Duodenal mucosa (tissue), 2 donors: ENCODE measurements at regions not wholly inside any gene's neighbourhood (a gene's known extent, or its start where the extent isn't known, plus 50 kb on each side); places are given as distances from the start of the nearest gene placed in this dataset.

Source experiments
- H3K27ac ChIP-seq: one replicate; pipeline ENCODE4 v1.7.0; 2013; ENCODE audit warnings: low read depth, low read length
- H3K27me3 ChIP-seq, 2 donors: one replicate each; pipeline ENCODE4 v1.7.0; 2013; ENCODE audit warnings: low read length in 2 of 2, control low read depth in 1 of 2; ENCODE audit not compliant: insufficient read depth in 2 of 2, control insufficient read depth in 1 of 2
- H3K36me3 ChIP-seq, 2 donors: one replicate each; pipeline ENCODE4 v1.7.0; 2013; ENCODE audit warnings: low read length in 2 of 2, control low read depth in 1 of 2; ENCODE audit not compliant: insufficient read depth in 2 of 2, control insufficient read depth in 1 of 2
- H3K4me1 ChIP-seq, 2 donors: one replicate each; pipeline ENCODE4 v1.7.0; 2013; ENCODE audit warnings: low read length in 2 of 2, control low read depth in 1 of 2; ENCODE audit not compliant: insufficient read depth in 2 of 2, control insufficient read depth in 1 of 2
- H3K4me3 ChIP-seq, 2 donors: one replicate each; pipeline ENCODE4 v1.7.0; 2013; ENCODE audit warnings: low read length in 2 of 2, low read depth in 1 of 2
- H3K9ac ChIP-seq, 2 donors: one replicate each; pipeline ENCODE4 v1.7.0; 2013; ENCODE audit warnings: low read length in 2 of 2, low read depth in 1 of 2
- H3K9me3 ChIP-seq, 2 donors: one replicate each; pipeline ENCODE4 v1.7.0; 2013; ENCODE audit warnings: low read length in 2 of 2, control low read depth in 1 of 2; ENCODE audit not compliant: control insufficient read depth in 1 of 2

DNA sequence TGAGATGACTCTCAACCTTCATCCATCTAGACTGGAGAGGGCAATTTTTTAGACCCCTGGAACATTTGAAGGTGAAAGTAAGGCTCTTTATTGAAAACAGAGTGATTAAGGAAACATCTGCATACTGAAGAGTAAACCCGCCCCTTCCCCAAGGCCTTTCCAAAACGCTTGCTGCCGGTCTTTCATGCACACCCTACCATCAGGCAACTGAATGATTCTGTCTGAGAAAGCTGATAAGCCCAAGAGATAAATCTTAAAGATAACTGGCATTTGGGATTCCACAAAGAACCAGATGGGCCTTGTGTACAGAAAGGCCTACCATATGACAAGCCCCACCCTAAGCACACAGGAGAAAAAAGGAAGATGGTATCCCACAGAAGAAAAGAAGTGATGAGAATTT lies 54.4 kb upstream of the PIK3R1 start:
- no peaks in the 10 kb centered on the region for H3K36me3 ChIP-seq
- no peaks in the 10 kb centered on the region for H3K27me3 ChIP-seq
- H3K9me3 ChIP-seq = no peaks in the 10 kb centered on the region
- H3K9ac ChIP-seq = no peak overlapping the region
- H3K4me3 ChIP-seq = no peak overlapping the region
- H3K27ac ChIP-seq = no peak overlapping the region
- H3K4me1 ChIP-seq = no peaks in the 10 kb centered on the region

DNA sequence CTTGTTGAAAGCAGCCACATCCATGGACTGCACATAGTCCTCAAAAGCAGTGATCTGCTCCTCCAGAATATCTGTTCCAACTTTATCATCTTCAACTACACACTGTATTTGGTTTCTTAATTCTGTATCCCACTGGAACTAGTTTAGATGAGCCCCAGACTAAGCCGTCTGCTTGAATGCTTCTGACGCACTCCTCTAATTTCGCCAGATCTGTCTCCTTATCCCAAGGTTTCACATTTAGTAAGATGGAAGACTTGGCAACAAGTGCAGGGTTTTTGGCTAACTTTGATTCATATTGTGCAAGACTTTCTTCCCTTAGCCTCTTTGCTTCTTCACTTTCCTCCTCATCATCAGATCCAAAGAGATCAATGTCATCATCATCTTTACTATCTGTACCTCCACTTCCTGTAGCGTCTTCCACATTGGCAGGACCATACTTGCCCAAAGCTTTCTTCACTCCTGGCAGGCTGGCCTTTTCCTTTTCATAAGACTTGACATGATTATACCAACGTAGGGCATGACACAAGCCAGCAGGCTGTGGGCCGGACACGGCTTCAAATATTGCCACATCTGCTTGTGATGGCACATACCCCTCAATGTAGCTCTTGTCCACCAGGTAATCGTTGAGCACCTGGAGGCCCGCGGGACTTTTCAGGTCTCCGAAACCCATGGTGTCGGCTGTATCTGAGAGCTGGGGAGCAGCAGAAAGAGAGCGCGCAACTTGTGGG lies 56.2 kb upstream of the PIK3R1 start:
- Histone ChIP-seq H3K9ac (no peak overlapping the region), H3K27me3 (no peaks in the 10 kb centered on the region), H3K4me1 (no peaks in the 10 kb centered on the region), H3K27ac (no peak overlapping the region), H3K9me3 (no peaks in the 10 kb centered on the region), H3K4me3 (no peak overlapping the region), H3K36me3 (no peaks in the 10 kb centered on the region)

DNA sequence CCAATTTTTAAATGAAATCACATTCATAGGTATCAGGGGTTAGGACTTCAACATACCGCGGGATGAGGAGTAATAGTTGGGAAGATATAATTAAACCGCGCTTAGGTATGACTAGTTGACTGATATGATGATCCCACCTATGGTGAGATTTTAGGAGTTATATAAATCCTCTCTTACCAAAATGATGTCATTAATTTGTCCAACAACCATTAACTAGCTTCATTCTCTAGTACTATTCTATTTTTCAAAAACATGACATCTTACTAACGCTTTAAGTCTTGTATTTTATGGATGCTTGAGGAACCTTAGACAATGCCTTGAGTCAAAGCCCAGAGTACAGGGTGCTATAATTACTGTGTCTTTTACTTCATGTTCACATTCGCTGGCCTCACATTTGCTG lies 59.6 kb upstream of the PIK3R1 start:
- no peaks in the 10 kb centered on the region for H3K9me3 ChIP-seq
- H3K9ac ChIP-seq = no peak overlapping the region
- no peaks in the 10 kb centered on the region for H3K4me1 ChIP-seq
- H3K27ac ChIP-seq = no peak overlapping the region
- no peaks in the 10 kb centered on the region for H3K36me3 ChIP-seq
- H3K4me3 ChIP-seq = no peak overlapping the region
- H3K27me3 ChIP-seq = no peaks in the 10 kb centered on the region

DNA sequence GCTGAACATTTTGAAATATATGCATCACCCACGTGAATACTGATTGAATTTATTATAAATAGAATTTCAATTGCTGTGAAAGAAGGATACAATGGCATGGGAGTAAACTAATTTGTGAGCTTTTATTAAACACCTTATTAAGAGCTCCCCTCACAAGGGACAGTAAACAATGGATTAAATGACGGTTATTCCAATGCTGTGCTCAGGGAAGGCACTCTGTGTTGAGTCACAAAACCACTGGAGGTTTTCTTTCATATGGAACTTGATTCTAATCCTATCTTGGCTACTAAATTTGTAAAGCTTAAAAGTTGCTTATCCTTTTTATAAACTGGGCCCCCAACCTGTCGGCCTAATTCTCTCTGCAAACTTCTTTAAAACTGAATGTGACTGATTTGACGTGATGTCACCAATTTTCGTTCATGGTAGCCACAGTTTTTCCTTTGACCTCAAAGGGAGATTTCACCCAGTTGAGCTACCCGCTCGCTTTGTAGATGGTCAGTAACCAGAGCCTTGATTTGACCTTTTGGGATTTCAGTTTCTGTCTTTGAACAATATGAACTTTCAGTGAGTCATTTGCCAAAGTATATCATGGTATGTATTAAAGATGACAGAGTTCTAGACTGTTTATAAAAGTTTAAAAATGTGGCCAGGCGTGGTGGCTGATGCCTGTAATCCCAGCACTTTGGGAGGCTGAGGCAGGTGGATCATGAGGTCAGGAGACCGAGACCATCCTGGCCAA lies 61.3 kb upstream of the PIK3R1 start:
- no peak overlapping the region for H3K9ac ChIP-seq
- H3K36me3 ChIP-seq = no peaks in the 10 kb centered on the region
- H3K4me1 ChIP-seq = peaks cover 0 to 7% of the 10 kb centered on the region in 2 donors

DNA sequence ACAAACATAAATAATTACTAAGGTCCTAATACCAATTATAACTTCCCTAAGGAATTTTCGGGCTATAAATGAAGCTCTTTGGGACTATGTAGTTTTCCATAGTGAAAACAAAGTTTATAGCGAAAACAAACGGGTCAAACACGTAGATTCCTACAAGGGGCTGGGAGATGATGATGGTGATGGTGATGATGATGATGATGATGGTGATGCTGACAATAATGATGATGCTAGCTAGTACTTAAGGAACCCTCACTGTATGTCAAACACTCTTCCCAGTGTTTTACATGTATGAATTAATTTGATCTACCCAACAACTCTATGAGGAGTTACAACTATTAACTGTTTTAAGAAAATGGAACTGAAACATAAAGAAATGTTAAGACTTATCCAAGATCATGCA lies 63.7 kb upstream of the PIK3R1 start:
- Histone ChIP-seq H3K4me3 (no peak overlapping the region), H3K9ac (no peak overlapping the region), H3K4me1 (peaks cover 0 to 9% of the 10 kb centered on the region in 2 donors), H3K27me3 (no peaks in the 10 kb centered on the region), H3K9me3 (no peaks in the 10 kb centered on the region), H3K27ac (no peak overlapping the region), H3K36me3 (no peaks in the 10 kb centered on the region)

More for the DNA sequence above, 61.3 kb upstream of the PIK3R1 start:
- H3K4me3 ChIP-seq = no peak overlapping the region
- no peaks in the 10 kb centered on the region for H3K9me3 ChIP-seq
- no peak overlapping the region for H3K27ac ChIP-seq
- H3K27me3 ChIP-seq = no peaks in the 10 kb centered on the region

DNA sequence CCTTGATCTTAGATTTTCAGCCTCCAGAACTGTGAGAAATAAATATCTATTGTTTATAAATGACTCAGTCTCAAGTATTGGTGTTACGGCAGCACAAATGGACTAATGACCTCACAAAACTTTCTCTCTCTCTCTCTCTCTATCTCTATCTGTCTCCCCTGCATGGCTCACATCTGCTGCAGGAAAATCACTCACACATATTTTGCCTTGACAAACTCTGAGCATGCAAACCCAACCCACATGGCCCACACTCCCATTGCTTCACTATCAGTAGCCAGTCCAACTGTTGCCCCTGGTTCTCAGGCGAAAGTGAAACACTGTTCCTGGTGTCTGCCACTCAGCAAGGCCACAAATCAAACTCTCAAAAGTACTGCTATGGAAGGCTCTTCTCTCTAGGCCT lies 66.4 kb upstream of the PIK3R1 start:
- no peaks in the 10 kb centered on the region for H3K36me3 ChIP-seq
- no peak overlapping the region for H3K9ac ChIP-seq
- H3K9me3 ChIP-seq = no peaks in the 10 kb centered on the region
- no peak overlapping the region for H3K4me3 ChIP-seq
- H3K27me3 ChIP-seq = no peaks in the 10 kb centered on the region
- H3K27ac ChIP-seq = no peak overlapping the region
- peaks cover 0 to 9% of the 10 kb centered on the region in 2 donors for H3K4me1 ChIP-seq

DNA sequence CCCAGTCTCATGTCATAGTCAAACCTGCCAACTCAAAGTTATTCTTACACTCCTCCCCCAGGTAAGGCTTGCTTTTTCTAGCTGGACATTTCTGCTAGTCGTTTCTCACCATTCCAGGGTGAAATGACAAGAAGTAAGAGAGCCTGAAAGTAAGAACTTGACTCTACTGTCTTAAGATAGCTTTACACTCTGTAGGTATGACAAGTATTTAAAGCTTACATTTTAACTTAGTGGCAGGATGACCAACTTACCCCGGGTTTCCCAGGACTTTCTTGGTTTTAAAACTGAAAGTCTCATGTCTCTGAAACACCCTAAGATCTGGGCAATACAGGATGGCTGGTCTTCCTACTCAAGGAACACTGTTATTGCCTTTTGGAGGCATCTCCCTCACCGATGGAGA lies 67.5 kb upstream of the PIK3R1 start:
- no peaks in the 10 kb centered on the region for H3K36me3 ChIP-seq
- H3K9me3 ChIP-seq = no peaks in the 10 kb centered on the region
- no peak overlapping the region for H3K9ac ChIP-seq
- H3K4me1 ChIP-seq = peaks cover 0 to 9% of the 10 kb centered on the region in 2 donors
- no peak overlapping the region for H3K4me3 ChIP-seq
- no peak overlapping the region for H3K27ac ChIP-seq
- no peaks in the 10 kb centered on the region for H3K27me3 ChIP-seq

DNA sequence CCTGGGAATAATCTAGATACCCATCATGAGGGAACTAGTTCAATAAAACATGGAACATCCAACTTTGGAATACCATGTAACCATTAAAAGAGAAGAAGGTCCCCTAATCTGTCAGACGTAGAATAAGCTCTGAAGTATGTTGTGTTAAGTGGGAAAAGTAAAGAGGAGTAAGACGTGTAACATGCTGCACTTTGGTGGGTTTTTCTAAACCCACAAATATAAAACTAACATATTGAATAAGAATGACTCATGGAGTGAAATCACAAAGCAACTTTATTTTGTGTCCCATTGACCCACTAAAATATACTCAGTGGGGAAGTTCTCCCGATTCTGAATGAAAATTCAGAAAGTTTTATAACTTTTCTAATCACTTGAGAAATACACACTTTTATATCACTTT lies 67.9 kb upstream of the PIK3R1 start:
- H3K27ac ChIP-seq = no peak overlapping the region
- H3K4me3 ChIP-seq = no peak overlapping the region
- no peaks in the 10 kb centered on the region for H3K9me3 ChIP-seq
- H3K4me1 ChIP-seq = peaks cover 0 to 9% of the 10 kb centered on the region in 2 donors
- no peak overlapping the region for H3K9ac ChIP-seq
- no peaks in the 10 kb centered on the region for H3K36me3 ChIP-seq
- H3K27me3 ChIP-seq = no peaks in the 10 kb centered on the region

DNA sequence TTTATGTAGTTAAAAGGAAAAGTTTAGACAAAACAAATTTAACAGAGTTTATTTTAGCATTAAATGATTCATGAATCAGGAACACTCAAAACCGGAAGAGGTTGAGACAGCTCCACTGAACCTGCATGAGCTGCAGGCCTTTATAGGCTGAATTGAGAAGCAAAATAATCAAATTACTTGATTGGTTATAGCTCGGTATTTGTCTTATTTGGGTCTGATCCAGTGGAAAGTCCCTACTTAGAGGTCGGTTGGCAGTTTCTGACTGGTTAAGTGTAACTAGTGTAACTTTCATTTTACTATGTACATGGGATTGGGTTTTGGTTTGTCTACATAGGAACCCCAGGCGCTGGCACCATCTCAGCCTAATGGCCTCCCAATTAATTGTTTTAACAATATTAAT lies 74.1 kb upstream of the PIK3R1 start:
- H3K36me3 ChIP-seq = no peaks in the 10 kb centered on the region
- no peak overlapping the region for H3K27ac ChIP-seq
- no peaks in the 10 kb centered on the region for H3K27me3 ChIP-seq
- no peak overlapping the region for H3K9ac ChIP-seq
- H3K4me3 ChIP-seq = peak overlapping the region in 1 of 2 donors; percentile 34
- H3K9me3 ChIP-seq = no peaks in the 10 kb centered on the region
- peaks cover 0 to 7% of the 10 kb centered on the region in 2 donors for H3K4me1 ChIP-seq

DNA sequence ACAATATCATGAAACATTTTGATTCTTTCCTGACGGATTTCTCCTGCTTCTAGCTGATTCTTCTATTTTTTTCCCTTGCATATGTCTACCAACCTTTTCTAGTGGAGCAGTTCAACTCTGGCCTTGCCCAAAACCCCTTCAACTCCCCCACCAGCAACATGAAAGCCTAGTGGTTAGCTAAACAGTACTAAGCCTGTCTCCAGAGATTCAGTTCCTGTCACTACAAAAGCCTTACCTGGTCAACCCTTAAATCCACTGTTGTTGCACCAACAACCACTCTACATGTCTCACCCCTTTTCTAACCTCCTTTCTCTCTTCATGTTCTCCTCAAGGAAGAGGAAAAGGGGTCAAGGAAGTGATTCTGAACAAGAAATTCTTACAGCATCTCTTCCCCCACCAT lies 74.8 kb upstream of the PIK3R1 start:
- no peak overlapping the region for H3K27ac ChIP-seq
- peaks cover 0 to 7% of the 10 kb centered on the region in 2 donors for H3K4me1 ChIP-seq
- H3K9ac ChIP-seq = no peak overlapping the region
- H3K4me3 ChIP-seq = no peak overlapping the region
- no peaks in the 10 kb centered on the region for H3K36me3 ChIP-seq
- no peaks in the 10 kb centered on the region for H3K27me3 ChIP-seq
- H3K9me3 ChIP-seq = no peaks in the 10 kb centered on the region
